ENCODE measurements at regions not wholly inside any gene's neighbourhood (a gene's known extent, or its start where the extent isn't known, plus 50 kb on each side); places are given as distances from the start of the nearest gene placed in this dataset.

- Histone ChIP-seq H3K9me3 (ENCODE audit: low read depth, low read length) (no peaks in the 10 kb centered on the region; the same call in 1 of the 2 replicates), H3K27ac (no peak overlapping the region), H3K4me3 (no peak overlapping the region), H3K36me3 (ENCODE audit: insufficient read depth, low read length) (no peaks in the 10 kb centered on the region), H3K9ac (ENCODE audit: insufficient read length) (no peak overlapping the region)
- no peak for TF ChIP-seq POLR2AphosphoS5 (IDR thresholded peaks at IDR 0.05; ENCODE audit: borderline replicate concordance, low read depth, low read length)
- no peak for TF ChIP-seq EZH2 (IDR thresholded peaks at IDR 0.05)
- TF ChIP-seq FOXP2 (optimal IDR thresholded peaks at IDR 0.05; ENCODE audit: control extremely low read depth, extremely low read length, insufficient read depth): no peak
- no peak for DNase-seq (ENCODE audit: low read depth, low spot score)
Observed at GRCh38 chr2:241940329-241940728, 70.8 kb downstream of the RTP5 start.

DNA sequence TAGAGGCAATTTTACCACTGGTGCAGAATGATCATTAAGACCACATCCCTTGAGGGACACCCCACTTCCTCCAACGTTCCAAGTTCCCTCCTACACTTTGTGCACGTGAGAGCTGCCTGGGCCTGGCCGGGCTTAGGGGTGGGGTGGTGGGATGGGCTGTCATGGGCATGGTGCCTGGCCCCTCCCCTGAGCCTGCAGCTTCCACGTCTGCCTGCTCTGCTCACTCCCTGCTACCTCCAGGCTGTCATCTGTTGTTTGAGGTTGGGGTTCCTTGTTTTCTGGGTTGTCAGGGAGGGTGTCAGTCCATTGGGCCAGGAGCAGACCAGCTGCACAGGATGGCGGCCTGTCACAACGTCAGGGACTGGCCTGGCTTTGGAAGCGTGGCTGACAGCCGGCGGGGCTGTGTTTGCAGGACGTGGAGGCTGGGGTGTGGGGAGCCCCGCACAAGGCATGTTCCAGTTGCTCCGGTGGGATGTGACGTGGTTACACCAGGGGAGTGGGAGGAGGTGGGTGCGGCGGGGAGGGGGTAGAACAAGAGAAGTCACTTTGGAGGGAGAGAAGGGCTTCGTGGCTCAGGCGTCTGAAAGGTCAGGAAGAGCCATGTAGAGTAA, 72.3 kb downstream of the RTP5 start:
- no peak for TF ChIP-seq FOXP2 (optimal IDR thresholded peaks at IDR 0.05; ENCODE audit: control extremely low read depth, extremely low read length, insufficient read depth)
- TF ChIP-seq POLR2AphosphoS5 (IDR thresholded peaks at IDR 0.05; ENCODE audit: borderline replicate concordance, low read depth, low read length): no peak
- TF ChIP-seq EZH2 (IDR thresholded peaks at IDR 0.05): no peak
- Histone ChIP-seq H3K36me3 (ENCODE audit: insufficient read depth, low read length) (no peaks in the 10 kb centered on the region), H3K27ac (no peak overlapping the region), H3K4me3 (no peak overlapping the region), H3K9me3 (ENCODE audit: low read depth, low read length) (no peaks in the 10 kb centered on the region), H3K9ac (ENCODE audit: insufficient read length) (no peak overlapping the region)
- DNase-seq (ENCODE audit: low read depth, low spot score): no peak

- H3K4me3 ChIP-seq: no peak overlapping the region
- no peak overlapping the region for H3K27ac ChIP-seq
- no peaks in the 10 kb centered on the region for H3K36me3 ChIP-seq (ENCODE audit: insufficient read depth, low read length)
- no peaks in the 10 kb centered on the region for H3K9me3 ChIP-seq (ENCODE audit: low read depth, low read length)
- no peak for TF ChIP-seq POLR2AphosphoS5 (IDR thresholded peaks at IDR 0.05; ENCODE audit: borderline replicate concordance, low read depth, low read length)
- TF ChIP-seq FOXP2 (optimal IDR thresholded peaks at IDR 0.05; ENCODE audit: control extremely low read depth, extremely low read length, insufficient read depth): no peak
- TF ChIP-seq EZH2 (IDR thresholded peaks at IDR 0.05): no peak
- no peak for DNase-seq (ENCODE audit: low read depth, low spot score)
- no peak overlapping the region for H3K9ac ChIP-seq (ENCODE audit: insufficient read length)
Observed at GRCh38 chr2:241942416-241943208, 73.1 kb downstream of the RTP5 start.

DNA sequence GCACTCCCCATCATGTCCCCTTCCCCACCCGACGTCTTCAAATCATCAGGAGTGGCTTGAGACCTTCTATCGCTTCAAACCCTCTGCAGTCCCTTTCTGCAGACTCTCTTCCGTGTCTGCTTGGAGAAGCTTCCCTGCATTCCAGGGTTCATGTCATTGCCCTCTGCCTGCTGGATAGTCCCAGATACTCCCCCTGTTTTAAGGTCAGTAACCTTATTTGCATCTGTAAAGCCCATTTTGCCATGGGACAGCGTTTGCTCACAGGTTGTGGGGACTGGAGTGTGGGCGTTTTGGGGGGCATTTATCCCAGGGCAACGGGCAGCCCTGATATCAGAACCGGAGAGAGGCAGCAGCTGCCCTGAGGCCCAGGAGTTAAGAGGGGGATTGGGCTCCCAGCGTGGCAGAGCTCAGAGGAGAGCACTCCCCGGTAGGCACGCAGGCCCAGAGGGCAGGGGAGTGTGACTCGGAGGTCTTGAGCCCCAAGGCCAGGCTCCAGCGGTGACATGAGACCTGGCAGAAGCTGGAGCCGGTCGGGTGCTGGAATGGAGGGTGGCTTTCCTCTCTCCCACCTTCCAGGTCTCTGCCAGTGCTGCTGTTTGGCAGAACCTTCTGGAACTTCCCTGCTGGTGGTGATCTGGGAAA, 73.8 kb downstream of the RTP5 start:
- Histone ChIP-seq H3K27ac (no peak overlapping the region), H3K36me3 (ENCODE audit: insufficient read depth, low read length) (no peaks in the 10 kb centered on the region), H3K9me3 (ENCODE audit: low read depth, low read length) (no peaks in the 10 kb centered on the region), H3K4me3 (no peak overlapping the region), H3K9ac (ENCODE audit: insufficient read length) (no peak overlapping the region)
- no peak for DNase-seq (ENCODE audit: low read depth, low spot score)
- no peak for TF ChIP-seq POLR2AphosphoS5 (IDR thresholded peaks at IDR 0.05; ENCODE audit: borderline replicate concordance, low read depth, low read length)
- no peak for TF ChIP-seq FOXP2 (optimal IDR thresholded peaks at IDR 0.05; ENCODE audit: control extremely low read depth, extremely low read length, insufficient read depth)
- no peak for TF ChIP-seq EZH2 (IDR thresholded peaks at IDR 0.05)

DNA sequence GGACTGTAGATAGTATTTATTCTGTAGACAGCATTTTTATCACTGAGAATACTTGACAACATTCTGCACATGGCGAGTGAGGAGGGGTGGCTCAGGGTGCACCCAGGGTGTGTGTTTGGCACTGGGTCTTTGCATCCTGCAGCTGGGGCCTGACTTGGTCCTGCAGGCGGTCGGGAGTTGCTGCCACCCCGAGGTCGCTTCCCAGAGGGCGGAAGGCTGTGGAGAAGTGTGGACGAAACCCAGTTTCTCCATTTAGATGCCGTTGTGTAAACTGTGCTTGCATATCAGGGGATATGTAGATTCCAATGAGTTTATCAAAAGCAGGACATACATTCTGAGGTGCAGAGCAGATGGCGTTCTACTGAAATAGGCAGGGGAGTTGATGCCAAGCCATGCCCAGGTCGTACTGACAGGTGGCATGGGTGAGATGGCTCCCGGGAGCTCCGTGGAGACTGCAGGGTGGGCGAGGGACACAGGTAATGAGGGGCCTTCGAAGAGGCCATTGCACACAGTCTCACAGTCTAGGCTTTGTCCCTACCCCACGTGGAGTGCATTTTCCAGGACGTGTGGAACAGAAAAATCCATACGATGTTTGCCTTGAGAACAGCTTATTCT, 74.5 kb downstream of the RTP5 start:
- Histone ChIP-seq H3K9ac (ENCODE audit: insufficient read length) (no peak overlapping the region), H3K36me3 (ENCODE audit: insufficient read depth, low read length) (no peaks in the 10 kb centered on the region), H3K9me3 (ENCODE audit: low read depth, low read length) (no peaks in the 10 kb centered on the region), H3K4me3 (no peak overlapping the region), H3K27ac (no peak overlapping the region)
- DNase-seq (ENCODE audit: low read depth, low spot score): no peak
- TF ChIP-seq POLR2AphosphoS5 (IDR thresholded peaks at IDR 0.05; ENCODE audit: borderline replicate concordance, low read depth, low read length): no peak
- TF ChIP-seq FOXP2 (optimal IDR thresholded peaks at IDR 0.05; ENCODE audit: control extremely low read depth, extremely low read length, insufficient read depth): no peak
- no peak for TF ChIP-seq EZH2 (IDR thresholded peaks at IDR 0.05)

- no peak for DNase-seq (ENCODE audit: low read depth, low spot score)
- Histone ChIP-seq H3K9ac (ENCODE audit: insufficient read length) (no peak overlapping the region), H3K27ac (no peak overlapping the region), H3K9me3 (ENCODE audit: low read depth, low read length) (no peaks in the 10 kb centered on the region), H3K4me3 (no peak overlapping the region), H3K36me3 (ENCODE audit: insufficient read depth, low read length) (no peaks in the 10 kb centered on the region)
- TF ChIP-seq POLR2AphosphoS5 (IDR thresholded peaks at IDR 0.05; ENCODE audit: borderline replicate concordance, low read depth, low read length) (no peak), EZH2 (IDR thresholded peaks at IDR 0.05) (no peak), FOXP2 (optimal IDR thresholded peaks at IDR 0.05; ENCODE audit: control extremely low read depth, extremely low read length, insufficient read depth) (no peak)
Observed at GRCh38 chr2:241944821-241945220, 75.3 kb downstream of the RTP5 start.

DNA sequence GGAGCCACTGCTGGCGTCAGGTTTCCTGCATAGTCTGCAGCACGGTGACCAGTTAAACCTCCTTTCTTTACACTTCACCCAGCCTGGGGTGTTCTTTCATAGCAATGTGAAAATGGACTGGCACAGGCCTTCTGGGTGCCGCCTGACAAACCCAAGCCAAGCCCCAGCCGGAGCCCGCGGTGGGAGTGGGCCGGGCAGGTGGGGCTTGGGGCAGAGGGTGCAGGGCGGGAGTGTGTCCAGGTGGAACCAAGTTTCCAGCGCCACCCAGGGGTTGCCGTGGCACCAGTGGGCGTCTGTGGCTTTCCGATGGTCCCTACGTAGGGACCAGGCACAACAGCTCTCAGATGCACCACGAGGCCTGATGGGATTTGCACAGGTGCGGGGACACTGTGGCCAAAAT, 75.8 kb downstream of the RTP5 start:
- no peak overlapping the region for H3K27ac ChIP-seq
- no peak overlapping the region for H3K9ac ChIP-seq (ENCODE audit: insufficient read length)
- H3K9me3 ChIP-seq (ENCODE audit: low read depth, low read length): no peaks in the 10 kb centered on the region
- H3K4me3 ChIP-seq: no peak overlapping the region
- no peaks in the 10 kb centered on the region for H3K36me3 ChIP-seq (ENCODE audit: insufficient read depth, low read length)
- DNase-seq (ENCODE audit: low read depth, low spot score): no peak
- TF ChIP-seq POLR2AphosphoS5 (IDR thresholded peaks at IDR 0.05; ENCODE audit: borderline replicate concordance, low read depth, low read length) (no peak), FOXP2 (optimal IDR thresholded peaks at IDR 0.05; ENCODE audit: control extremely low read depth, extremely low read length, insufficient read depth) (no peak), EZH2 (IDR thresholded peaks at IDR 0.05) (no peak)

DNA sequence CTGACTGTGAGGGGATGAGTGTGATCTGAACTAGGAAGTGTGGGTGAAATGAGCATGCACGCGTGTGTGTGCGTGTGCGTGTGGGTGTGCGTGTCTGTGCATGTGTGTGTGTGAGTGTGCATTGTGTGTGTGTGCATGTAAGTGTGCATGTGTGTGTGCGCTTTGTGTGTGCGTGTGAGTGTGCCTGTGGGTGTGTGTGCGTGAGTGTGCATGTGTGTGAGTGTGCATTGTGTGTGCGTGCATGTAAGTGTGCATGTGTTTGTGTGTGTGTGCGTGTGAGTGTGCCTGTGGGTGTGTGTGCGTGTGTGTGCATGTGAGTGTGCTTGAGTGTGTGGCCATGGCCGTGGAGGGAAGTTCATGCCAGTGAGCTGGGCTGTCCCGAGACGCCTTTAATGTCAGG, 76.3 kb downstream of the RTP5 start:
- no peak for DNase-seq (ENCODE audit: low read depth, low spot score)
- Histone ChIP-seq H3K27ac (no peak overlapping the region), H3K36me3 (ENCODE audit: insufficient read depth, low read length) (no peaks in the 10 kb centered on the region), H3K9me3 (ENCODE audit: low read depth, low read length) (no peaks in the 10 kb centered on the region), H3K4me3 (no peak overlapping the region), H3K9ac (ENCODE audit: insufficient read length) (no peak overlapping the region)
- TF ChIP-seq POLR2AphosphoS5 (IDR thresholded peaks at IDR 0.05; ENCODE audit: borderline replicate concordance, low read depth, low read length) (no peak), FOXP2 (optimal IDR thresholded peaks at IDR 0.05; ENCODE audit: control extremely low read depth, extremely low read length, insufficient read depth) (no peak), EZH2 (IDR thresholded peaks at IDR 0.05) (no peak)
